Neural cell (in vitro differentiated cells): ENCODE measurements at regions not wholly inside any gene's neighbourhood (a gene's known extent, or its start where the extent isn't known, plus 50 kb on each side); places are given as distances from the start of the nearest gene placed in this dataset.

ENCODE experiments used
- H2AFZ ChIP-seq: fragments of 200-600, 300-800 bp; sonication (generic), shearing (Covaris generic); 2 replicates; pipeline ENCODE4 v1.6.0; 2014; ENCODE audit warnings: low read depth, mild to moderate bottlenecking, antibody characterized with exemption, low read length, moderate library complexity
- H3F3A ChIP-seq: fragments of 200-600 bp; shearing (Covaris generic); 2 replicates; pipeline ENCODE4 v1.6.1; 2016; ENCODE audit warnings: mild to moderate bottlenecking, moderate library complexity, mixed read lengths, antibody characterized with exemption, low read length; ENCODE audit not compliant: insufficient read depth, poor library complexity, severe bottlenecking
- H3K27ac ChIP-seq: fragments of 200-600, 300-800 bp; sonication (generic), shearing (Covaris generic); 2 replicates; pipeline ENCODE4 v1.5.1; 2014; ENCODE audit warnings: mild to moderate bottlenecking, low read length, moderate library complexity
- H3K27me3 ChIP-seq: fragments of 300-800, 200-600 bp; sonication (generic), shearing (Covaris generic); 2 replicates; pipeline ENCODE4 v1.6.0; 2014; ENCODE audit warnings: mild to moderate bottlenecking, low read depth, low read length, moderate library complexity; ENCODE audit not compliant: insufficient read depth
- H3K36me3 ChIP-seq: fragments of 300-800, 200-600 bp; sonication (generic), shearing (Covaris generic); 2 replicates; pipeline ENCODE4 v1.5.1; 2014; ENCODE audit warnings: mild to moderate bottlenecking, antibody characterized with exemption, low read length, moderate library complexity; ENCODE audit not compliant: insufficient read depth
- H3K4me2 ChIP-seq: fragments of 300-800, 200-600 bp; sonication (generic), shearing (Covaris generic); 2 replicates; pipeline ENCODE4 v1.6.0; 2014; ENCODE audit warnings: mild to moderate bottlenecking, low read length
- H3K4me3 ChIP-seq: fragments of 300-800, 200-600 bp; sonication (generic), shearing (Covaris generic); 2 replicates; pipeline ENCODE4 v1.5.1; 2014; ENCODE audit warnings: mild to moderate bottlenecking, low read length, moderate library complexity
- H3K79me2 ChIP-seq: fragments of 200-600 bp; shearing (Covaris generic); replicated peaks from 2 replicates; pipeline ENCODE4 v1.6.0; 2014; ENCODE audit warnings: mild to moderate bottlenecking, low read length, moderate library complexity; ENCODE audit not compliant: insufficient read depth
- H3K9ac ChIP-seq: fragments of 300-800, 200-600 bp; sonication (generic), shearing (Covaris generic); 2 replicates; pipeline ENCODE4 v1.6.1; 2016; ENCODE audit warnings: mild to moderate bottlenecking, low read length, mixed read lengths
- H3K9me2 ChIP-seq: fragments of 200-600 bp; shearing (Covaris generic); 2 replicates; pipeline ENCODE4 v1.6.1; 2016; ENCODE audit warnings: mild to moderate bottlenecking, low read length, mixed read lengths; ENCODE audit not compliant: insufficient read depth
- H3K9me3 ChIP-seq: fragments of 200-600, 300-800 bp; sonication (generic), shearing (Covaris generic); 2 replicates; pipeline ENCODE4 v1.6.1; 2016; ENCODE audit warnings: mild to moderate bottlenecking, mixed run types, low read length, moderate library complexity, mixed read lengths
- H4K20me1 ChIP-seq: fragments of 200-600 bp; shearing (Covaris generic); 2 replicates; pipeline ENCODE4 v1.6.1; 2016; ENCODE audit warnings: mild to moderate bottlenecking, mixed run types; ENCODE audit not compliant: insufficient read depth
- EP300 ChIP-seq: fragments of 450-650 bp; conservative IDR thresholded peaks from 2 replicates; pipeline ENCODE4 v1.6.1; 2014; ENCODE audit warnings: antibody characterized with exemption, mild to moderate bottlenecking, moderate library complexity; ENCODE audit not compliant: poor library complexity, severe bottlenecking
- EZH2 ChIP-seq: fragments of 200-600, 300-800 bp; shearing (Covaris generic), sonication (generic); IDR thresholded peaks from 2 replicates; pipeline ENCODE4 v1.6.1; 2014; ENCODE audit warnings: antibody characterized with exemption, low read length, borderline replicate concordance, mild to moderate bottlenecking; ENCODE audit not compliant: insufficient read depth, poor library complexity, severe bottlenecking
- MXI1 ChIP-seq: fragments of 450-650 bp; conservative IDR thresholded peaks from 2 replicates; pipeline ENCODE4 v1.6.1; 2014; ENCODE audit warnings: antibody characterized with exemption, mild to moderate bottlenecking; ENCODE audit not compliant: poor library complexity, severe bottlenecking
- POLR2AphosphoS5 ChIP-seq: IDR thresholded peaks from 2 replicates; pipeline ENCODE4 v1.6.1; 2012
- RAD21 ChIP-seq: fragments of 450-650 bp; conservative IDR thresholded peaks from 2 replicates; pipeline ENCODE4 v1.6.1; 2014; ENCODE audit warnings: antibody characterized with exemption, mild to moderate bottlenecking, moderate library complexity
- SMC3 ChIP-seq: fragments of 450-650 bp; conservative IDR thresholded peaks from 2 replicates; pipeline ENCODE4 v1.6.1; 2014; ENCODE audit warnings: antibody characterized with exemption, mild to moderate bottlenecking, moderate library complexity; ENCODE audit not compliant: poor library complexity
- TAF1 ChIP-seq: IDR thresholded peaks from 2 replicates; pipeline ENCODE4 v1.6.1; 2012; ENCODE audit warnings: low read depth
- TF ChIP-seq, protein P1 (sequence below): fragments of 450-650 bp; IDR thresholded peaks from 2 replicates; pipeline ENCODE4 v1.5.1; 2014; ENCODE audit warnings: antibody characterized with exemption, mild to moderate bottlenecking, moderate library complexity; ENCODE audit not compliant: poor library complexity, severe bottlenecking
- TF ChIP-seq, protein P2 (sequence below): IDR thresholded peaks from 2 replicates; pipeline ENCODE4 v1.6.1; 2012; ENCODE audit warnings: borderline replicate concordance

DNA sequence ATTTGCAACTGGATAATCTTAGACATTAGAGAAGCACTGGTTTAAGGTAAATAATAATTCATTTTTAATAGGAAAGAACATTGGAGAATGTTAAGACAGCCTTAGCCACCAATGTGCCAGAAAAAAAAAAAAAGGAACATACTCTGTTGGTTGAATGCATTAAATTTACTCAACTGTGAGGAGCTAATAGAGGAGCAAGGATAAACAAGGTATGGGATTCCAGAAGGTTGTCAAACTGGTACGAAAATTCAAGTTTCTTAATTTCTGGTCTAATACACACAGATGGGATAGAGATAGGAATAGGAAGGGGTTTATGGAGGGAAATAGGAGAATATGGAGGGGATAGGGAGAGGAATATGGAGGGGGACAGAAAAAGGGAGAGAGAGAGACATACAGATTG is 1096.6 kb downstream of the ARAP2 start:
- no peak for TF ChIP-seq EZH2
- TF ChIP-seq, protein P1, sequence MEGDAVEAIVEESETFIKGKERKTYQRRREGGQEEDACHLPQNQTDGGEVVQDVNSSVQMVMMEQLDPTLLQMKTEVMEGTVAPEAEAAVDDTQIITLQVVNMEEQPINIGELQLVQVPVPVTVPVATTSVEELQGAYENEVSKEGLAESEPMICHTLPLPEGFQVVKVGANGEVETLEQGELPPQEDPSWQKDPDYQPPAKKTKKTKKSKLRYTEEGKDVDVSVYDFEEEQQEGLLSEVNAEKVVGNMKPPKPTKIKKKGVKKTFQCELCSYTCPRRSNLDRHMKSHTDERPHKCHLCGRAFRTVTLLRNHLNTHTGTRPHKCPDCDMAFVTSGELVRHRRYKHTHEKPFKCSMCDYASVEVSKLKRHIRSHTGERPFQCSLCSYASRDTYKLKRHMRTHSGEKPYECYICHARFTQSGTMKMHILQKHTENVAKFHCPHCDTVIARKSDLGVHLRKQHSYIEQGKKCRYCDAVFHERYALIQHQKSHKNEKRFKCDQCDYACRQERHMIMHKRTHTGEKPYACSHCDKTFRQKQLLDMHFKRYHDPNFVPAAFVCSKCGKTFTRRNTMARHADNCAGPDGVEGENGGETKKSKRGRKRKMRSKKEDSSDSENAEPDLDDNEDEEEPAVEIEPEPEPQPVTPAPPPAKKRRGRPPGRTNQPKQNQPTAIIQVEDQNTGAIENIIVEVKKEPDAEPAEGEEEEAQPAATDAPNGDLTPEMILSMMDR = no peak
- TF ChIP-seq POLR2AphosphoS5 = no peak
- no peak for TF ChIP-seq MXI1
- TF ChIP-seq EP300 = no peak
- TF ChIP-seq, protein P2, sequence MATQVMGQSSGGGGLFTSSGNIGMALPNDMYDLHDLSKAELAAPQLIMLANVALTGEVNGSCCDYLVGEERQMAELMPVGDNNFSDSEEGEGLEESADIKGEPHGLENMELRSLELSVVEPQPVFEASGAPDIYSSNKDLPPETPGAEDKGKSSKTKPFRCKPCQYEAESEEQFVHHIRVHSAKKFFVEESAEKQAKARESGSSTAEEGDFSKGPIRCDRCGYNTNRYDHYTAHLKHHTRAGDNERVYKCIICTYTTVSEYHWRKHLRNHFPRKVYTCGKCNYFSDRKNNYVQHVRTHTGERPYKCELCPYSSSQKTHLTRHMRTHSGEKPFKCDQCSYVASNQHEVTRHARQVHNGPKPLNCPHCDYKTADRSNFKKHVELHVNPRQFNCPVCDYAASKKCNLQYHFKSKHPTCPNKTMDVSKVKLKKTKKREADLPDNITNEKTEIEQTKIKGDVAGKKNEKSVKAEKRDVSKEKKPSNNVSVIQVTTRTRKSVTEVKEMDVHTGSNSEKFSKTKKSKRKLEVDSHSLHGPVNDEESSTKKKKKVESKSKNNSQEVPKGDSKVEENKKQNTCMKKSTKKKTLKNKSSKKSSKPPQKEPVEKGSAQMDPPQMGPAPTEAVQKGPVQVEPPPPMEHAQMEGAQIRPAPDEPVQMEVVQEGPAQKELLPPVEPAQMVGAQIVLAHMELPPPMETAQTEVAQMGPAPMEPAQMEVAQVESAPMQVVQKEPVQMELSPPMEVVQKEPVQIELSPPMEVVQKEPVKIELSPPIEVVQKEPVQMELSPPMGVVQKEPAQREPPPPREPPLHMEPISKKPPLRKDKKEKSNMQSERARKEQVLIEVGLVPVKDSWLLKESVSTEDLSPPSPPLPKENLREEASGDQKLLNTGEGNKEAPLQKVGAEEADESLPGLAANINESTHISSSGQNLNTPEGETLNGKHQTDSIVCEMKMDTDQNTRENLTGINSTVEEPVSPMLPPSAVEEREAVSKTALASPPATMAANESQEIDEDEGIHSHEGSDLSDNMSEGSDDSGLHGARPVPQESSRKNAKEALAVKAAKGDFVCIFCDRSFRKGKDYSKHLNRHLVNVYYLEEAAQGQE = no peak
- no peak for TF ChIP-seq RAD21
- no peak for TF ChIP-seq TAF1
- TF ChIP-seq SMC3 = no peak
- Histone ChIP-seq H3K79me2 (no peaks in the 10 kb centered on the region), H3K9ac (no peak overlapping the region), H3F3A (no peaks in the 10 kb centered on the region), H3K27me3 (no peaks in the 10 kb centered on the region), H3K9me3 (no peaks in the 10 kb centered on the region), H3K27ac (no peak overlapping the region), H3K36me3 (no peaks in the 10 kb centered on the region), H4K20me1 (no peaks in the 10 kb centered on the region), H3K4me3 (no peak overlapping the region), H2AFZ (no peak overlapping the region), H3K9me2 (no peaks in the 10 kb centered on the region), H3K4me2 (no peak overlapping the region)

DNA sequence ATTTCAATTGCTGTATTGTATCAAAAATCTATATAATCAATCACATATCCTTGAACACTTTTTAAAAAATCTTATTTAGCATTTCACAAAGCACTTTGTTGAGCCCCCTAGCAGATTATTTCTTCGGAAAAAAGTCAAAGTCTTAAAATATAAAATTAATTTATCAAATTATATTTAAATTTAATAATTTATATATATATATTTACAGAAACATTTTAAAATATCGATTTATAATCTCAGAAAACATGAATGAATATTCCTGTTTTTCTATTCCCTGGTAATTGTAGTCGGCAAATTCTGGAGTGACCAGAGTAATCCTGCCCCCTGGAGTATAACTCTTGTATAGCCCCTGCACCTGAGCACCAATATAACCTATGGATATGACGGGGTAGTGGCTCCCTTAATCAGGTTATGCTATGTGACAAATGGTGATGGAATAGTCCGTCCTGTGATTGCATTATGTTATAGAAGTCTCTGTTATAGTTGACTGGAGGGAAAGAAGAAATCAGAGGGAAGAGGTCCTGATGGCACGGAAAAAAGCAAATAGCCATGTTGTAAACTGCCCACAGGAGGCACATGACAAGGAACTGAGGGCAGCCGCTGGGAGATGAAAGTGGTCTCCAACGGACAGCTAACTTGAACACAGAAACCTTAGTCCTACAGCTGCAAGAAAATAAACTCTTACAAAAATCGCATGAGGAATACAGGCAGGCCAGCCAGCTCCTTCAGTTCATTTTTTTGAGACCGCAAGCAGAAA is 1092.3 kb downstream of the ARAP2 start:
- Histone ChIP-seq H3K27me3 (no peaks in the 10 kb centered on the region), H2AFZ (no peak overlapping the region), H3F3A (no peaks in the 10 kb centered on the region), H3K79me2 (no peaks in the 10 kb centered on the region), H3K36me3 (no peaks in the 10 kb centered on the region), H3K4me2 (no peak overlapping the region), H4K20me1 (no peaks in the 10 kb centered on the region), H3K9me2 (no peaks in the 10 kb centered on the region), H3K4me3 (no peak overlapping the region), H3K27ac (no peak overlapping the region), H3K9me3 (no peaks in the 10 kb centered on the region), H3K9ac (no peak overlapping the region)
- TF ChIP-seq EZH2 (no peak), SMC3 (no peak), RAD21 (no peak), TAF1 (no peak), POLR2AphosphoS5 (no peak), EP300 (no peak), MXI1 (no peak)
- TF ChIP-seq, protein P2 = no peak
- TF ChIP-seq, protein P1 = no peak
